ENCODE measurements at regions not wholly inside any gene's neighbourhood (a gene's known extent, or its start where the extent isn't known, plus 50 kb on each side); places are given as distances from the start of the nearest gene placed in this dataset.

- H3K27me3 Mint-ChIP-seq, result no peaks in the 10 kb centered on the region
- no peak overlapping the region for H3K27ac Mint-ChIP-seq
- DNase-seq (ENCODE audit: low spot score, unreplicated experiment), result no peak
- no peaks in the 10 kb centered on the region for H3K4me1 Mint-ChIP-seq (ENCODE audit: low read depth)
- H3K9me3 Mint-ChIP-seq (ENCODE audit: low read depth), result no peaks in the 10 kb centered on the region
- no peak for TF ChIP-seq CTCF (IDR thresholded peaks at IDR 0.05; ENCODE audit: unreplicated experiment)
- no peak overlapping the region for H3K4me3 Mint-ChIP-seq (ENCODE audit: low read depth)
- H3K36me3 Mint-ChIP-seq (ENCODE audit: insufficient read depth), result no peaks in the 10 kb centered on the region
These were observed 226.7 kb downstream of the TLE4 start for GRCh38 chr9:79798450-79798849.

- TF ChIP-seq CTCF (IDR thresholded peaks at IDR 0.05; ENCODE audit: unreplicated experiment), result no peak
- H3K4me3 Mint-ChIP-seq (ENCODE audit: low read depth), result no peak overlapping the region
- H3K27ac Mint-ChIP-seq, result no peak overlapping the region
- no peaks in the 10 kb centered on the region for H3K27me3 Mint-ChIP-seq
- no peaks in the 10 kb centered on the region for H3K4me1 Mint-ChIP-seq (ENCODE audit: low read depth)
- H3K9me3 Mint-ChIP-seq (ENCODE audit: low read depth), result no peaks in the 10 kb centered on the region
- H3K36me3 Mint-ChIP-seq (ENCODE audit: insufficient read depth), result no peaks in the 10 kb centered on the region
- DNase-seq (ENCODE audit: low spot score, unreplicated experiment), result no peak
These were observed 224.6 kb downstream of the TLE4 start for GRCh38 chr9:79796411-79796810.

GRCh38 chr9:79788662-79789061, 216.9 kb downstream of the TLE4 start:
- DNase-seq (ENCODE audit: low spot score, unreplicated experiment), result no peak
- peaks cover 2% of the 10 kb centered on the region for H3K4me1 Mint-ChIP-seq (ENCODE audit: low read depth)
- peaks cover 4% of the 10 kb centered on the region for H3K27me3 Mint-ChIP-seq
- peaks cover 8% of the 10 kb centered on the region for H3K9me3 Mint-ChIP-seq (ENCODE audit: low read depth)
- no peaks in the 10 kb centered on the region for H3K36me3 Mint-ChIP-seq (ENCODE audit: insufficient read depth)
- no peak overlapping the region for H3K4me3 Mint-ChIP-seq (ENCODE audit: low read depth)
- TF ChIP-seq CTCF (IDR thresholded peaks at IDR 0.05; ENCODE audit: unreplicated experiment), result no peak
- H3K27ac Mint-ChIP-seq, result no peak overlapping the region

- Mint-ChIP-seq H3K4me3 (ENCODE audit: low read depth) (no peak overlapping the region), H3K9me3 (ENCODE audit: low read depth) (no peaks in the 10 kb centered on the region), H3K36me3 (ENCODE audit: insufficient read depth) (no peaks in the 10 kb centered on the region), H3K4me1 (ENCODE audit: low read depth) (peaks cover under 1% of the 10 kb centered on the region), H3K27me3 (peaks cover 7% of the 10 kb centered on the region), H3K27ac (no peak overlapping the region)
- DNase-seq (ENCODE audit: low spot score, unreplicated experiment), result no peak
- TF ChIP-seq CTCF (IDR thresholded peaks at IDR 0.05; ENCODE audit: unreplicated experiment), result no peak
These were observed 209.5 kb downstream of the TLE4 start for GRCh38 chr9:79781263-79781662.

- Mint-ChIP-seq H3K27me3 (peaks cover 7% of the 10 kb centered on the region), H3K9me3 (ENCODE audit: low read depth) (peaks cover 2% of the 10 kb centered on the region)
These were observed 208.8 kb downstream of the TLE4 start for GRCh38 chr9:79780559-79780958.

More at GRCh38 chr9:79780559-79780958, 208.8 kb downstream of the TLE4 start:
- no peaks in the 10 kb centered on the region for H3K36me3 Mint-ChIP-seq (ENCODE audit: insufficient read depth)
- TF ChIP-seq CTCF (IDR thresholded peaks at IDR 0.05; ENCODE audit: unreplicated experiment), result no peak
- DNase-seq (ENCODE audit: low spot score, unreplicated experiment), result no peak
- peaks cover 4% of the 10 kb centered on the region for H3K4me1 Mint-ChIP-seq (ENCODE audit: low read depth)
- H3K27ac Mint-ChIP-seq, result no peak overlapping the region
- no peak overlapping the region for H3K4me3 Mint-ChIP-seq (ENCODE audit: low read depth)

Data from progenitor cell of endocrine pancreas (in vitro differentiated cells).